ENCODE measurements at regions not wholly inside any gene's neighbourhood (a gene's known extent, or its start where the extent isn't known, plus 50 kb on each side); places are given as distances from the start of the nearest gene placed in this dataset.

DNA sequence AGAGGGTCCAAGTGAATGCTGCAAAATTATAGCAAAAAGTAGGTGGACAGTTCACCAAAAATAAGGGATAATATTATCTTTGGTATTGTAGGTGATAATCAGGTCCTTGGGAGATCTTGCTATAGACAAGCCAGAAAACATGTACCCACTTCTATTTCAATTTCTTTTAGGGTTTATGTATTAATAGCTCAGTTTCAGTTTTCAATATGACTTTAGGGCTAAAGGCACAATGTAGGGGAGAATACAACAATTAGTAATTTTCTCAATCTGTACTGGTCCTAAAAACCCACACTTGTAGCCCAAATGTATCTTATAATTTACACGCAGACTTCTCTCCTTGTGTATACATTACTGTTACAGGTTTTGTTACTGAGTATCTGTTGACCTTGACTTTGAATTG lies 307.0 kb upstream of the ID4 start:
- H3K4me1 Mint-ChIP-seq: no peaks in the 10 kb centered on the region
- no peak overlapping the region for H3K4me3 Mint-ChIP-seq
- H3K27ac Mint-ChIP-seq: no peak overlapping the region
- no peak for DNase-seq (ENCODE audit: low spot score in 2 of 2, unreplicated experiment in 2 of 2)
- TF ChIP-seq CTCF (IDR thresholded peaks at IDR 0.05; ENCODE audit: unreplicated experiment): no peak
- H3K36me3 Mint-ChIP-seq: no peaks in the 10 kb centered on the region
- H3K9me3 Mint-ChIP-seq: peaks cover 4% of the 10 kb centered on the region
- H3K27me3 Mint-ChIP-seq (ENCODE audit: low read depth): no peaks in the 10 kb centered on the region

GRCh38 chr6:19535351-19535750 lies 301.8 kb upstream of the ID4 start:
- Mint-ChIP-seq H3K36me3 (peaks cover 1% of the 10 kb centered on the region), H3K9me3 (peaks cover 10% of the 10 kb centered on the region), H3K27me3 (ENCODE audit: low read depth) (no peaks in the 10 kb centered on the region), H3K4me3 (no peak overlapping the region), H3K4me1 (peaks cover 12% of the 10 kb centered on the region), H3K27ac (no peak overlapping the region)
- no peak for TF ChIP-seq CTCF (IDR thresholded peaks at IDR 0.05; ENCODE audit: unreplicated experiment)
- DNase-seq (ENCODE audit: low spot score in 2 of 2, unreplicated experiment in 2 of 2): no peak

DNA sequence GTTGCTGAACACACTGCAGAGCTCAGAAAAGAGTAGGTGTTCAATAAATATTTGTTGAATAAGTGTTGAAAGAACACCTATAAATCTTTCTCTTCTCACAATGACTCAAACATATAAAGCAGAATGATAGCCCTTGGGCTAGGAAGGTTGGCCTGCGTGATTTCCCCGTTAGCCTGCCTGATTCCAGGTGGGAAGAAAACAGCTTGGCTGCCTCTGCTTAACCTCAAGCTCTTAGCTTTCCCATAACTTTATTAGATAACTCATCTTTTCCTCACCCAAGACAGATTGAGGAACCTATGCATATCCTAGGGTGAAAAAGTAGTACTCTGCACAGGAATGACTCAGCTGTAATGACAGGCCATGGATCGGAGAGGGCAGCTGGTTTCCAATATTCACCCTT lies 300.3 kb upstream of the ID4 start:
- no peak for DNase-seq (ENCODE audit: low spot score in 2 of 2, unreplicated experiment in 2 of 2)
- H3K27me3 Mint-ChIP-seq (ENCODE audit: low read depth): no peaks in the 10 kb centered on the region
- peaks cover 12% of the 10 kb centered on the region for H3K9me3 Mint-ChIP-seq
- H3K36me3 Mint-ChIP-seq: peaks cover 1% of the 10 kb centered on the region
- no peak overlapping the region for H3K4me3 Mint-ChIP-seq
- H3K4me1 Mint-ChIP-seq: peaks cover 12% of the 10 kb centered on the region
- H3K27ac Mint-ChIP-seq: no peak overlapping the region
- TF ChIP-seq CTCF (IDR thresholded peaks at IDR 0.05; ENCODE audit: unreplicated experiment): no peak

DNA sequence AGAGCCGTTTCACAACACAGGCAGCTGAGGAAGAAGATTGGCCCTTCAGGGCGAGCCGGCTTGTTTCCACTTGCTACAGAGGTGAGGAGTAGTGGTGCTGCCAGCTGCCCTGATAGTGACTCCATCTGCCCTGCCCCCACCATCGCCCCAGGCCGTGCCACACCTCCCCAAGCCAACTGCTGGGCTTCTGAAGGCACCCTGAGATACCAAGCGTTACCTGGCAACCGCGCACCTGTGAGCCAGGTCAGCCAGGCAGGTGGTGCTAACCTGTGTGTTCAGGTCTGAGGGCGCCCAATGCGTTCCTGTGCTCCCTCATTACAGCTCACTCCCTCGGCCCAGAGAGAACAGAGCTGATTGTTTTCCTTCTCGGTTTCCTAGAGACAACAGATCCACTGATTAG lies 299.1 kb upstream of the ID4 start:
- TF ChIP-seq CTCF (IDR thresholded peaks at IDR 0.05; ENCODE audit: unreplicated experiment): no peak
- DNase-seq (ENCODE audit: low spot score in 2 of 2, unreplicated experiment in 2 of 2): no peak
- Mint-ChIP-seq H3K27ac (no peak overlapping the region), H3K36me3 (peaks cover 1% of the 10 kb centered on the region), H3K27me3 (ENCODE audit: low read depth) (no peaks in the 10 kb centered on the region), H3K4me1 (peaks cover 12% of the 10 kb centered on the region), H3K9me3 (peaks cover 12% of the 10 kb centered on the region), H3K4me3 (no peak overlapping the region)

DNA sequence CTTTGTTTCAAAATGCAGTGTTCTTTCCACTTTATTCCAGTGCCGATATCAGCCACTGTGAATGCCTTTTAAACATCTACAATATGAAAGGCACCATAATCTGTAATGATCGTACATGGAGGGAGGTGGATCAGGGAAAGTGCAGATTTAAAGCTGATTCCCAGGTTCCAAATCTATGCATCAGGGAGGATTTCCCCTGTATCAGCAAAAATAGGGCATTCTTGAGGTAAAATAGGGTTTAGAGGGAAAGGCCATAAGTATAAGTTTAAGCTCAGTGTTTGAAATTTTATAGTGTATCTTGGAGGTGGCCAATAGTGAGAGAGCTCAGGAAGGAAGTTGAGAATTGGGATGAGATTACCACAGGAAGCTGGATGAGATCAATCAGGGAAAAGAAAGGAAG lies 289.7 kb upstream of the ID4 start:
- no peaks in the 10 kb centered on the region for H3K27me3 Mint-ChIP-seq (ENCODE audit: low read depth)
- no peak overlapping the region for H3K27ac Mint-ChIP-seq
- no peak for DNase-seq (ENCODE audit: low spot score in 2 of 2, unreplicated experiment in 2 of 2)
- peaks cover 9% of the 10 kb centered on the region for H3K4me1 Mint-ChIP-seq
- H3K4me3 Mint-ChIP-seq: no peak overlapping the region
- no peak for TF ChIP-seq CTCF (IDR thresholded peaks at IDR 0.05; ENCODE audit: unreplicated experiment)
- H3K36me3 Mint-ChIP-seq: no peaks in the 10 kb centered on the region
- H3K9me3 Mint-ChIP-seq: no peaks in the 10 kb centered on the region

DNA sequence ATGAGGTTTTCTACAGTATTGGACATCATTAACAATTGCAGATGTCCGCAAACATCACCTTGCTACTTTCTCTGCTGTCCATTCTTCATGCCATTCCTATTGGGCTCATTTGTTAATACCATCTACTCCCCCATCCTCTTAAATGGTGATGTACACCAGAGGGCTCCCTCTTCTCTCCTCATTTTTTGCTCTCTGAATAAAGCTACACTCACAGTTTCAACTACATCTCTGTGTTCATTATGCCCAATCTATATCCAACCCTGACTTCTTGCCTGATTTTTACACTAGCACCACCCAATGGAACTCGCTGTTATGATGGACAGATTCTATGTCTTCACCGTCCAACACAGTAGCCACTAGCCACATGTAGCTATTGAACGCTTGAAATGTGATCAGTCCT lies 288.1 kb upstream of the ID4 start:
- Mint-ChIP-seq H3K36me3 (no peaks in the 10 kb centered on the region), H3K9me3 (peaks cover 8% of the 10 kb centered on the region), H3K4me3 (no peak overlapping the region), H3K27me3 (ENCODE audit: low read depth) (no peaks in the 10 kb centered on the region), H3K4me1 (peaks cover 9% of the 10 kb centered on the region), H3K27ac (no peak overlapping the region)
- no peak for TF ChIP-seq CTCF (IDR thresholded peaks at IDR 0.05; ENCODE audit: unreplicated experiment)
- DNase-seq (ENCODE audit: low spot score in 2 of 2, unreplicated experiment in 2 of 2): no peak
